ENCODE measurements at regions not wholly inside any gene's neighbourhood (a gene's known extent, or its start where the extent isn't known, plus 50 kb on each side); places are given as distances from the start of the nearest gene placed in this dataset.

DNA sequence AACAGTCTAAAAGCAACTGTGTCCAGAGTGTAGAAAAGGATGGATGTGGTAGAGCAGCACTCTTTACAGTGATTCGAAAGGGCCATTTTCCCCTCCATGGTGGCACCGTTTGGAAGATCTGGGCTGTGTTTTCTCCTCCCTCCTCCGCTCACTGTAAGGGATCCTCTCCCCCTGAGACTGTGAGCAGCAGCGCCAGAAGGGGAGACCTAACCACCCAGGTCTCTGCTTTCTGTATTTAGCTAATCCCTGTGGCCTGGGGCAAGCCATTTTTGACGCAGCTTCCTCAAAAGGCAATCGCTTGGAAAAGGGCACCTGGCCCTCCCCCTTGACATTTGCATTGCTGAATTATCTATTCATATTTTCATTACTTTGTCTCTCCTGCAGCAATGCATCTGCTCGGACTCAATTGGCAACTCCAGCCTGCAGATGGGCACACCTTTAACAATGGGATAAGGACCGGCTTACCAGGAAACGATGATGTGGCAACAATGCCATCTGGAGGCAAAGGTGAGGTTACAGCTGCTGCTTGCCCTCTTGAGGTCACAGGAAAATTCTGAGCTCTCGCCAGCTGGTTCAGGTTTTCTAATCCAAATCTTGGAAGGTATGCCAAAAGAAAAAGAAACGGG lies 244.3 kb upstream of the WWC1 start:
- TF ChIP-seq, protein P1, sequence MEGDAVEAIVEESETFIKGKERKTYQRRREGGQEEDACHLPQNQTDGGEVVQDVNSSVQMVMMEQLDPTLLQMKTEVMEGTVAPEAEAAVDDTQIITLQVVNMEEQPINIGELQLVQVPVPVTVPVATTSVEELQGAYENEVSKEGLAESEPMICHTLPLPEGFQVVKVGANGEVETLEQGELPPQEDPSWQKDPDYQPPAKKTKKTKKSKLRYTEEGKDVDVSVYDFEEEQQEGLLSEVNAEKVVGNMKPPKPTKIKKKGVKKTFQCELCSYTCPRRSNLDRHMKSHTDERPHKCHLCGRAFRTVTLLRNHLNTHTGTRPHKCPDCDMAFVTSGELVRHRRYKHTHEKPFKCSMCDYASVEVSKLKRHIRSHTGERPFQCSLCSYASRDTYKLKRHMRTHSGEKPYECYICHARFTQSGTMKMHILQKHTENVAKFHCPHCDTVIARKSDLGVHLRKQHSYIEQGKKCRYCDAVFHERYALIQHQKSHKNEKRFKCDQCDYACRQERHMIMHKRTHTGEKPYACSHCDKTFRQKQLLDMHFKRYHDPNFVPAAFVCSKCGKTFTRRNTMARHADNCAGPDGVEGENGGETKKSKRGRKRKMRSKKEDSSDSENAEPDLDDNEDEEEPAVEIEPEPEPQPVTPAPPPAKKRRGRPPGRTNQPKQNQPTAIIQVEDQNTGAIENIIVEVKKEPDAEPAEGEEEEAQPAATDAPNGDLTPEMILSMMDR (IDR thresholded peaks at IDR 0.05; ENCODE audit: unreplicated experiment), result peak; percentile 88
- peak; percentile 89 for DNase-seq (ENCODE audit: unreplicated experiment)
- intact Hi-C loops (cut with micrococcal nuclease), result loop anchor here (1.0 to 2.0 kb wide), 3 partner anchors 172 to 465 kb away; no protein-coding TSS in a partner anchor
- Mint-ChIP-seq H3K4me1 (ENCODE audit: insufficient read depth, unreplicated experiment) (peaks cover 11% of the 10 kb centered on the region), H3K36me3 (ENCODE audit: insufficient read depth, unreplicated experiment) (no peaks in the 10 kb centered on the region), H3K9me3 (ENCODE audit: unreplicated experiment) (no peaks in the 10 kb centered on the region), H3K27ac (ENCODE audit: low read depth, unreplicated experiment) (no peak overlapping the region), H3K27me3 (ENCODE audit: insufficient read depth, unreplicated experiment) (peaks cover 34% of the 10 kb centered on the region), H3K4me3 (ENCODE audit: unreplicated experiment) (no peak overlapping the region)
- BruUV-seq (replicated peaks), result no TSS peak
- ChIA-PET POLR2A (interaction anchor here (0.6 to 1.0 kb wide), 5 partner anchors 10 to 471 kb away, joined by 3 to 5 read pairs (median 4); no protein-coding TSS in a partner anchor), CTCF (interaction anchor here (0.6 to 5.3 kb wide), 70 partner anchors 9 to 1347 kb away, joined by 3 to 90 read pairs (median 5); no protein-coding TSS in a partner anchor)

DNA sequence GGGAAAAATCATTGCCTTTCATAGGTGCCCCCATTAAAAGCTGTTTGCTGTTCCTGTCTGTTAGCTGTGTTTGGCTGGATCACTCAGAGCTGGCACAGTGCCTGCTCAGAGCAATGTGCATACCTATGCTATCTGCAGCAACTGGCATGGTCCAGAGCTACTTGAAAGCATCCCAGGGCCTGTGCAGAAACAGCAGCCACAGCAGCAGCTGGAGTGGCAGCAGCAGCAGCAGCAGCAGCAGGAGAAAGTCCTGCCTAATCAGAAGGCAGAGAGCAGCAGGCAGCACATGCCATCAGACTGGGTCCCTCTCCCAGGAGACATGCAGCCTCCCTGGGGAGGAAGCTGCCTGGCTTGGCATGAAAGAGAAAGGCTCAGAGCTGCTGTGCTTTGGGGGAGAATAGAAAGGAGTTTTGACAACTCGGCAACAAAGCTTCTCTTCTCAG lies 243.8 kb upstream of the WWC1 start:
- Mint-ChIP-seq H3K27me3 (ENCODE audit: insufficient read depth, unreplicated experiment) (peaks cover 34% of the 10 kb centered on the region), H3K4me3 (ENCODE audit: unreplicated experiment) (no peak overlapping the region), H3K9me3 (ENCODE audit: unreplicated experiment) (no peaks in the 10 kb centered on the region), H3K36me3 (ENCODE audit: insufficient read depth, unreplicated experiment) (no peaks in the 10 kb centered on the region), H3K27ac (ENCODE audit: low read depth, unreplicated experiment) (no peak overlapping the region), H3K4me1 (ENCODE audit: insufficient read depth, unreplicated experiment) (peaks cover 11% of the 10 kb centered on the region)
- TF ChIP-seq, protein P1 (IDR thresholded peaks at IDR 0.05; ENCODE audit: unreplicated experiment), result no peak
- DNase-seq (ENCODE audit: unreplicated experiment), result no peak
- ChIA-PET CTCF (interaction anchor here (0.5 to 5.3 kb wide), 65 partner anchors 9 to 1347 kb away, joined by 3 to 90 read pairs (median 5); no protein-coding TSS in a partner anchor), POLR2A (interaction anchor here (0.6 to 1.0 kb wide), 4 partner anchors 20 to 472 kb away, joined by 3 to 5 read pairs (median 4); no protein-coding TSS in a partner anchor)
- intact Hi-C loops (cut with micrococcal nuclease), result loop anchor here (1.0 to 2.0 kb wide), 3 partner anchors 171 to 465 kb away; no protein-coding TSS in a partner anchor
- BruUV-seq (replicated peaks), result no TSS peak

DNA sequence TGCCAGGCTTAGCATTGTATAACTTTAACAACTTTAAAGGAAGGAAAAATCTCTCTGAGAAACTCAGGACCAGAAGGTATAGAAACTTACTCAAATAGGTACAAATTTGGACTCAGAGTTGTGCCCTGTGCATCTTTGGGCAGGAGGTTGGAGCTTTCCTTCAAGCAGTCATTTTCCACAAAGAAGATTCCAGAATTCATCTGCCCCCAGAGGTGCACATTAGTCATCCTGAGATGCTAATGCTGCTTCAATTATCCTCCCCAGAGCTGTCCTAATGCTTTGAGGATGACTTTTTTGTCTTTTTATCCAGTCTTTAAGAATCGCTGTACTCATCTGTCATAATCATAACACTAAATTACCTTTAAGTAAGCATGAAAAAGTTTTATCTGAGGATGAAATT lies 243.0 kb upstream of the WWC1 start:
- POLR2A ChIA-PET, result interaction anchor here (1.0 kb wide), 1 partner anchor 472 kb away, joined by 5 read pairs; no protein-coding TSS in a partner anchor
- TF ChIP-seq, protein P1 (IDR thresholded peaks at IDR 0.05; ENCODE audit: unreplicated experiment), result no peak
- peaks cover 34% of the 10 kb centered on the region for H3K27me3 Mint-ChIP-seq (ENCODE audit: insufficient read depth, unreplicated experiment)
- peaks cover 11% of the 10 kb centered on the region for H3K4me1 Mint-ChIP-seq (ENCODE audit: insufficient read depth, unreplicated experiment)
- no peaks in the 10 kb centered on the region for H3K36me3 Mint-ChIP-seq (ENCODE audit: insufficient read depth, unreplicated experiment)
- no peak overlapping the region for H3K4me3 Mint-ChIP-seq (ENCODE audit: unreplicated experiment)
- no peak for DNase-seq (ENCODE audit: unreplicated experiment)
- BruUV-seq (replicated peaks), result no TSS peak
- H3K9me3 Mint-ChIP-seq (ENCODE audit: unreplicated experiment), result no peaks in the 10 kb centered on the region
- intact Hi-C loops (cut with micrococcal nuclease), result no loop called here
- no peak overlapping the region for H3K27ac Mint-ChIP-seq (ENCODE audit: low read depth, unreplicated experiment)
- CTCF ChIA-PET, result interaction anchor here (0.5 to 5.3 kb wide), 28 partner anchors 9 to 987 kb away, joined by 3 to 90 read pairs (median 6); no protein-coding TSS in a partner anchor

DNA sequence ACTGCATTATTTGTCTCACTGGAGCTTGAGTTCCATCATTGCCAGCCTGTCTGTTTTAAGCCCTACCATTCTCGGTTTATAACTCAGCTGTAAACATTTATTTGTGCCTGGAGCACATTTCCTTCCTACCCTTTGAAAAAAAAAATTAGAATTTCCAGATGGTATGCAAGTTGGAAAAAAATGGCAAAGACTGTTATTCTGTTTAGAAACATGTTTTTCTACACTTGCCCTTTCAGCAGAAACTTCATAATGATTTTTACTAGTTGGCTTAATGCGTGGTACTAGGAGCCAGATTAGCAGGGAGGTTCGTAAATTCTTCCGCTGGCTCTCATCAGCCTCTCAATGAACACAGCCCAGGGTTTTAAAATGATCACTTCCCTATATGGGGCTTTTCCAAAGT lies 238.8 kb upstream of the WWC1 start:
- Mint-ChIP-seq H3K27ac (ENCODE audit: low read depth, unreplicated experiment) (no peak overlapping the region), H3K36me3 (ENCODE audit: insufficient read depth, unreplicated experiment) (no peaks in the 10 kb centered on the region), H3K4me3 (ENCODE audit: unreplicated experiment) (no peak overlapping the region), H3K9me3 (ENCODE audit: unreplicated experiment) (no peaks in the 10 kb centered on the region), H3K4me1 (ENCODE audit: insufficient read depth, unreplicated experiment) (peaks cover 10% of the 10 kb centered on the region), H3K27me3 (ENCODE audit: insufficient read depth, unreplicated experiment) (peaks cover 32% of the 10 kb centered on the region)
- POLR2A ChIA-PET, result no interaction called here
- DNase-seq (ENCODE audit: unreplicated experiment), result no peak
- CTCF ChIA-PET, result interaction anchor here (0.6 to 0.7 kb wide), 3 partner anchors 25 to 777 kb away, joined by 3 read pairs; no protein-coding TSS in a partner anchor
- intact Hi-C loops (cut with micrococcal nuclease), result no loop called here
- BruUV-seq (replicated peaks), result no TSS peak
- TF ChIP-seq, protein P1 (IDR thresholded peaks at IDR 0.05; ENCODE audit: unreplicated experiment), result no peak

All from MCF 10A (cell line).